CD14-positive monocyte (primary cell): ENCODE measurements at regions not wholly inside any gene's neighbourhood (a gene's known extent, or its start where the extent isn't known, plus 50 kb on each side); places are given as distances from the start of the nearest gene placed in this dataset.

ENCODE experiments used
- DNase-seq, 3 donors: peaks; one replicate each; pipeline ENCODE4 v3.0.0-alpha.2; 2011 to 2022
- H2AFZ ChIP-seq: 2 replicates; pipeline ENCODE4 v1.6.0; 2012; ENCODE audit warnings: mild to moderate bottlenecking, low read depth, low read length, inconsistent platforms; ENCODE audit not compliant: insufficient read depth, poor library complexity, severe bottlenecking
- H3K27ac ChIP-seq, 2 donors: 1 replicate in 1 of 2; 2 replicates in 1 of 2; pipeline ENCODE4 v1.5.1; 2012 to 2013; ENCODE audit warnings: low read length in 2 of 2, control low read depth in 1 of 2, inconsistent platforms in 1 of 2, low read depth in 1 of 2, mild to moderate bottlenecking in 1 of 2
- H3K27me3 ChIP-seq, 2 donors: one replicate each; pipeline versions ENCODE4 v1.6.0 to v1.6.1; 2011 to 2013; ENCODE audit warnings: low read length in 2 of 2; ENCODE audit not compliant: control insufficient read depth in 2 of 2, insufficient read depth in 2 of 2
- H3K36me3 ChIP-seq, 2 donors: replicated peaks in 1 of 2; 1 replicate in 1 of 2; 2 replicates in 1 of 2; pipeline versions ENCODE4 v1.5.1 to v1.6.1; 2012 to 2013; ENCODE audit warnings: low read length in 2 of 2, control low read depth in 1 of 2, inconsistent platforms in 1 of 2, mild to moderate bottlenecking in 1 of 2; ENCODE audit not compliant: insufficient read depth in 2 of 2, control insufficient read depth in 1 of 2
- H3K4me1 ChIP-seq, 2 donors: 1 replicate in 1 of 2; 2 replicates in 1 of 2; pipeline versions ENCODE4 v1.5.1 to v1.6.1; 2012 to 2013; ENCODE audit warnings: low read length in 2 of 2, control low read depth in 1 of 2, inconsistent platforms in 1 of 2, mild to moderate bottlenecking in 1 of 2, moderate library complexity in 1 of 2; ENCODE audit not compliant: insufficient read depth in 2 of 2, control insufficient read depth in 1 of 2
- H3K4me2 ChIP-seq: replicated peaks from 2 replicates; pipeline ENCODE3; 2012; ENCODE audit warnings: low read length, moderate library complexity, mild to moderate bottlenecking; ENCODE audit not compliant: poor library complexity, severe bottlenecking; ENCODE audit errors: extremely low read depth
- H3K4me3 ChIP-seq, 3 experiments: fragments of 200-600 bp in 1 of 3; sonication (generic) in 1 of 3; replicated peaks in 1 of 3; 1 replicate in 2 of 3; 2 replicates in 1 of 3; pipeline ENCODE4 v1.5.1; 2011 to 2013; ENCODE audit warnings: low read length in 3 of 3, mild to moderate bottlenecking in 3 of 3, control low read depth in 2 of 3, low read depth in 2 of 3, inconsistent platforms in 1 of 3, moderate library complexity in 1 of 3
- H3K79me2 ChIP-seq: 2 replicates; pipeline ENCODE4 v1.6.0; 2012; ENCODE audit warnings: mild to moderate bottlenecking, control low read depth, inconsistent platforms, low read length, moderate library complexity; ENCODE audit not compliant: insufficient read depth
- H3K9ac ChIP-seq: 2 replicates; pipeline ENCODE4 v1.6.0; 2017; ENCODE audit warnings: low read length, mild to moderate bottlenecking; ENCODE audit not compliant: insufficient read depth, poor library complexity, severe bottlenecking
- H3K9me3 ChIP-seq, 2 donors: replicated peaks in 1 of 2; 1 replicate in 1 of 2; 2 replicates in 1 of 2; pipeline versions ENCODE4 v1.5.1 to v1.6.1; 2012 to 2013; ENCODE audit warnings: low read length in 2 of 2, control low read depth in 1 of 2; ENCODE audit not compliant: control insufficient read depth in 1 of 2, insufficient read depth in 1 of 2
- H4K20me1 ChIP-seq: 2 replicates; pipeline ENCODE4 v1.6.0; 2012; ENCODE audit warnings: mild to moderate bottlenecking, low read length, control low read depth, moderate library complexity; ENCODE audit not compliant: insufficient read depth
- H3K27ac Mint-ChIP-seq, 7 donors: one replicate each; pipeline ENCODE4 v1.8.0; 2020; ENCODE audit warnings: mild to moderate bottlenecking in 7 of 7, mixed read lengths in 7 of 7, moderate library complexity in 6 of 7, inconsistent platforms in 2 of 7
- H3K27me3 Mint-ChIP-seq, 3 donors: one replicate each; pipeline ENCODE4 v1.8.0; 2021 to 2022; ENCODE audit warnings: low read depth in 3 of 3, mild to moderate bottlenecking in 3 of 3, mixed read lengths in 3 of 3, moderate library complexity in 3 of 3, inconsistent platforms in 1 of 3
- H3K36me3 Mint-ChIP-seq, 2 donors: one replicate each; pipeline ENCODE4 v1.8.0; 2020; ENCODE audit warnings: mixed read lengths in 2 of 2, inconsistent platforms in 1 of 2, mild to moderate bottlenecking in 1 of 2
- H3K4me1 Mint-ChIP-seq: one replicate; pipeline ENCODE4 v1.8.0; 2020; ENCODE audit warnings: mild to moderate bottlenecking, mixed read lengths
- H3K4me3 Mint-ChIP-seq, 2 donors: one replicate each; pipeline ENCODE4 v1.8.0; 2020; ENCODE audit warnings: mild to moderate bottlenecking in 2 of 2, mixed read lengths in 2 of 2, moderate library complexity in 1 of 2
- H3K9me3 Mint-ChIP-seq, 7 donors: one replicate each; pipeline ENCODE4 v1.8.0; 2020 to 2022; ENCODE audit warnings: mixed read lengths in 7 of 7, mild to moderate bottlenecking in 6 of 7, moderate library complexity in 6 of 7, inconsistent platforms in 2 of 7
- WGBS: methylation state at CpG from one replicate; pipeline ENCODE4 v1.1.5; 2013; ENCODE audit warnings: missing lambda C conversion rate; ENCODE audit not compliant: insufficient coverage; 5-methylcytosine and 5-hydroxymethylcytosine counted together
- intact Hi-C, 2 donors: fragments of 100-400 bp; cut with micrococcal nuclease; formaldehyde crosslinking; loops; one replicate each; pipeline versions ENCODE4 v1.15.0 to v1.15.1; 2023
- TF ChIP-seq, protein P1 (sequence below): fragments of 200-600 bp; IDR thresholded peaks from one replicate; pipeline ENCODE4 v1.8.0; 2022; ENCODE audit warnings: antibody characterized with exemption, mild to moderate bottlenecking

DNA sequence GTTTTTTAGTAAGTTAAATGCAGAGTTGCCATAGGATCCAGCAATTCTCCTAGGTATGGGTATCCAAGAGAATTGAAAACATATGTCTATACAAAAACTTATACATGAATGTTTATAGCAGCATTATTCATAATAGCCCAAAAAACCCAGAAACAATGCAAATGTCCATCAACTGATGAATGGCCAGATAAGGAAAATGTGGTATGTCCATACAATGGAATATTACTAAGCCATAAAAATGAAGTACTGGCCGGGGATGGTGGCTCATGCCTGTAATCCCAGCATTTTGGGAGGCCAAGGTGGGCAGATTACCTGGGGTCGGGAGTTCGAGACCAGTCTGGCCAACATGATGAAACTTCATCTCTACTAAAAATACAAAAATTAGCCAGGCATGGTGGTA, 156.1 kb upstream of the PSMD7 start:
- Mint-ChIP-seq H3K36me3 (no peaks in the 10 kb centered on the region), H3K9me3 (peaks cover 2 to 16% (median 12%) of the 10 kb centered on the region in 7 donors), H3K27ac (no peak overlapping the region), H3K4me1 (no peaks in the 10 kb centered on the region), H3K4me3 (no peak overlapping the region), H3K27me3 (peaks cover 0 to 2% (median 2%) of the 10 kb centered on the region in 3 donors)
- intact Hi-C loops = no loop called here
- Histone ChIP-seq H4K20me1 (no peaks in the 10 kb centered on the region), H3K9ac (no peak overlapping the region), H3K36me3 (no peaks in the 10 kb centered on the region), H3K27ac (no peak overlapping the region), H3K4me2 (no peak overlapping the region), H2AFZ (no peak overlapping the region), H3K4me1 (no peaks in the 10 kb centered on the region), H3K9me3 (peaks cover 0 to 12% of the 10 kb centered on the region in 2 donors), H3K27me3 (no peaks in the 10 kb centered on the region), H3K4me3 (no peak overlapping the region), H3K79me2 (no peaks in the 10 kb centered on the region)
- TF ChIP-seq, protein P1, sequence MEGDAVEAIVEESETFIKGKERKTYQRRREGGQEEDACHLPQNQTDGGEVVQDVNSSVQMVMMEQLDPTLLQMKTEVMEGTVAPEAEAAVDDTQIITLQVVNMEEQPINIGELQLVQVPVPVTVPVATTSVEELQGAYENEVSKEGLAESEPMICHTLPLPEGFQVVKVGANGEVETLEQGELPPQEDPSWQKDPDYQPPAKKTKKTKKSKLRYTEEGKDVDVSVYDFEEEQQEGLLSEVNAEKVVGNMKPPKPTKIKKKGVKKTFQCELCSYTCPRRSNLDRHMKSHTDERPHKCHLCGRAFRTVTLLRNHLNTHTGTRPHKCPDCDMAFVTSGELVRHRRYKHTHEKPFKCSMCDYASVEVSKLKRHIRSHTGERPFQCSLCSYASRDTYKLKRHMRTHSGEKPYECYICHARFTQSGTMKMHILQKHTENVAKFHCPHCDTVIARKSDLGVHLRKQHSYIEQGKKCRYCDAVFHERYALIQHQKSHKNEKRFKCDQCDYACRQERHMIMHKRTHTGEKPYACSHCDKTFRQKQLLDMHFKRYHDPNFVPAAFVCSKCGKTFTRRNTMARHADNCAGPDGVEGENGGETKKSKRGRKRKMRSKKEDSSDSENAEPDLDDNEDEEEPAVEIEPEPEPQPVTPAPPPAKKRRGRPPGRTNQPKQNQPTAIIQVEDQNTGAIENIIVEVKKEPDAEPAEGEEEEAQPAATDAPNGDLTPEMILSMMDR = no peak
- DNase-seq = no peak
- no CpG with 5 or more reads among the region's 3 CpGs for WGBS

DNA sequence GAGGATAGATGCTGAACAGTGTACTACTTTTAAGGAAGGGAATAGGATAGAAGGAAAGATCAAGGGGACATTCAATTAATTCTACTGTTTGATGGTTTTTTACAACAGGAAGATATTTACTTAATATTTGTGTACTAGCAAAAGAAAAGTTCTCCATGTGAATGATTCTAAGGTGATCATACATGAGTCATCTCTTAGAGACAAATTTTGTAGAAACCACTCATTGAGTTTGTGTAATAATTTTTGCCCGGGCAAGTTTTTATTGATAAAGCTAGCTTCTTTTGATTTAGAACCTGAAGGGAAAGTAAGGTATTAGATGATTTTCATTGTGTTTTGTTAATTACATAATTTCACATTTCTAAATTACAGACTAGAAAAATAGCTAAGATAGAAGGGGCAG, 172.8 kb upstream of the PSMD7 start:
- peaks cover 2 to 5% (median 3%) of the 10 kb centered on the region in 3 donors for H3K27me3 Mint-ChIP-seq
- DNase-seq = no peak
- WGBS = no CpG with 5 or more reads among the region's 1 CpG
- no peak overlapping the region for H2AFZ ChIP-seq
- H3K4me2 ChIP-seq = no peak overlapping the region
- no peak overlapping the region for H3K4me3 Mint-ChIP-seq
- no peaks in the 10 kb centered on the region for H3K79me2 ChIP-seq
- H3K4me1 Mint-ChIP-seq = no peaks in the 10 kb centered on the region
- no peak overlapping the region for H3K27ac ChIP-seq
- intact Hi-C loops = no loop called here
- H3K9me3 ChIP-seq = no peaks in the 10 kb centered on the region
- no peaks in the 10 kb centered on the region for H3K27me3 ChIP-seq
- no peak overlapping the region for H3K4me3 ChIP-seq
- H3K4me1 ChIP-seq = no peaks in the 10 kb centered on the region
- no peak overlapping the region for H3K27ac Mint-ChIP-seq
- TF ChIP-seq, protein P1 = no peak
- peaks cover 0 to 7% (median 3%) of the 10 kb centered on the region in 7 donors for H3K9me3 Mint-ChIP-seq
- H3K36me3 Mint-ChIP-seq = no peaks in the 10 kb centered on the region
- no peaks in the 10 kb centered on the region for H3K36me3 ChIP-seq
- no peak overlapping the region for H3K9ac ChIP-seq
- no peaks in the 10 kb centered on the region for H4K20me1 ChIP-seq
